ENCODE measurements at regions not wholly inside any gene's neighbourhood (a gene's known extent, or its start where the extent isn't known, plus 50 kb on each side); places are given as distances from the start of the nearest gene placed in this dataset.

DNA sequence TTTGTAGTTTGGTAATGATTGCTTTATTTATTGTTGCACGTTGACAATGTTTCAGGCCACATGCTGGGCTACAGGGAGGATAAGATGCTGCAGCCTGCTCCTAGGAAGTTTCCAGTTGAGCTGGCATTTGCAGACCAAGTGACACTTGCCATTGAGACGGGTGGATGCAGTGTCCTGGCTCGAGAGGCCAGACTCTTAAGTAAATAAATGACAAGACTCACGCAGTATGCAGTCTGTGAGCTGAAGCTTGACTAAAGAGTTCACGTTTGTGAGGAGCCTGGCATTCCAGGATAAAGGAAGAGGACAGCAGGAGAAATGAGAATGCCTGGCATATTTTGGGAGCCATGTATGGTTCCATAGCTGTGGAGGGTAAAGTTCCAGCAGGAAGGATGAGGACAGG is 105.8 kb downstream of the BAMBI start:
- ATAC-seq (no peak), DNase-seq (ENCODE audit: low spot score) (no peak)
- no peaks in the 10 kb centered on the region for H3K9me3 Mint-ChIP-seq
- Histone ChIP-seq H3K27ac (ENCODE audit: low read depth) (no peak overlapping the region), H3K27me3 (ENCODE audit: insufficient read depth) (no peaks in the 10 kb centered on the region), H2AFZ (no peak overlapping the region; the same call in 1 of the 2 replicates), H3K9me2 (ENCODE audit: insufficient read depth) (no peaks in the 10 kb centered on the region), H3K4me1 (ENCODE audit: insufficient read depth) (peaks cover 5% of the 10 kb centered on the region; the same call in 1 of the 2 replicates), H3K4me3 (no peak overlapping the region), H4K20me1 (replicated peaks; ENCODE audit: insufficient read depth) (no peaks in the 10 kb centered on the region), H3F3A (replicated peaks; ENCODE audit: low read depth) (no peaks in the 10 kb centered on the region), H3K36me3 (ENCODE audit: insufficient read depth) (no peaks in the 10 kb centered on the region), H3K79me2 (replicated peaks; ENCODE audit: insufficient read depth) (no peaks in the 10 kb centered on the region), H3K4me2 (no peak overlapping the region)
- H3K4me1 Mint-ChIP-seq = peaks cover 15% of the 10 kb centered on the region; the same call in 2 of the 3 replicates
- H3K36me3 Mint-ChIP-seq (ENCODE audit: low read depth) = no peaks in the 10 kb centered on the region
- H3K27me3 Mint-ChIP-seq (ENCODE audit: insufficient read depth, low read depth, poor library complexity) = peaks cover 6% of the 10 kb centered on the region
- TF ChIP-seq JUNB (IDR thresholded peaks at IDR 0.05; ENCODE audit: unreplicated experiment) (no peak), POLR2AphosphoS5 (IDR thresholded peaks at IDR 0.05; ENCODE audit: low read depth) (no peak), NANOG (IDR thresholded peaks at IDR 0.05; ENCODE audit: borderline replicate concordance) (no peak), EZH2 (IDR thresholded peaks at IDR 0.05; ENCODE audit: low read depth, unreplicated experiment) (no peak), ZNF331 (CRISPR knock-in tag; IDR thresholded peaks at IDR 0.05; ENCODE audit: low read depth) (no peak), CREB1 (CRISPR knock-in tag; IDR thresholded peaks at IDR 0.05; ENCODE audit: low read depth) (no peak), STAT1 (IDR thresholded peaks at IDR 0.05; ENCODE audit: unreplicated experiment) (no peak), ZNF114 (CRISPR knock-in tag; IDR thresholded peaks at IDR 0.05) (no peak), EZH2phosphoT487 (IDR thresholded peaks at IDR 0.05; ENCODE audit: unreplicated experiment) (no peak)
- TF ChIP-seq, protein P1, sequence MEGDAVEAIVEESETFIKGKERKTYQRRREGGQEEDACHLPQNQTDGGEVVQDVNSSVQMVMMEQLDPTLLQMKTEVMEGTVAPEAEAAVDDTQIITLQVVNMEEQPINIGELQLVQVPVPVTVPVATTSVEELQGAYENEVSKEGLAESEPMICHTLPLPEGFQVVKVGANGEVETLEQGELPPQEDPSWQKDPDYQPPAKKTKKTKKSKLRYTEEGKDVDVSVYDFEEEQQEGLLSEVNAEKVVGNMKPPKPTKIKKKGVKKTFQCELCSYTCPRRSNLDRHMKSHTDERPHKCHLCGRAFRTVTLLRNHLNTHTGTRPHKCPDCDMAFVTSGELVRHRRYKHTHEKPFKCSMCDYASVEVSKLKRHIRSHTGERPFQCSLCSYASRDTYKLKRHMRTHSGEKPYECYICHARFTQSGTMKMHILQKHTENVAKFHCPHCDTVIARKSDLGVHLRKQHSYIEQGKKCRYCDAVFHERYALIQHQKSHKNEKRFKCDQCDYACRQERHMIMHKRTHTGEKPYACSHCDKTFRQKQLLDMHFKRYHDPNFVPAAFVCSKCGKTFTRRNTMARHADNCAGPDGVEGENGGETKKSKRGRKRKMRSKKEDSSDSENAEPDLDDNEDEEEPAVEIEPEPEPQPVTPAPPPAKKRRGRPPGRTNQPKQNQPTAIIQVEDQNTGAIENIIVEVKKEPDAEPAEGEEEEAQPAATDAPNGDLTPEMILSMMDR (conservative IDR thresholded peaks at IDR 0.05; ENCODE audit: low read depth in 2 of 2) = no peak
- TF ChIP-seq, protein P2, sequence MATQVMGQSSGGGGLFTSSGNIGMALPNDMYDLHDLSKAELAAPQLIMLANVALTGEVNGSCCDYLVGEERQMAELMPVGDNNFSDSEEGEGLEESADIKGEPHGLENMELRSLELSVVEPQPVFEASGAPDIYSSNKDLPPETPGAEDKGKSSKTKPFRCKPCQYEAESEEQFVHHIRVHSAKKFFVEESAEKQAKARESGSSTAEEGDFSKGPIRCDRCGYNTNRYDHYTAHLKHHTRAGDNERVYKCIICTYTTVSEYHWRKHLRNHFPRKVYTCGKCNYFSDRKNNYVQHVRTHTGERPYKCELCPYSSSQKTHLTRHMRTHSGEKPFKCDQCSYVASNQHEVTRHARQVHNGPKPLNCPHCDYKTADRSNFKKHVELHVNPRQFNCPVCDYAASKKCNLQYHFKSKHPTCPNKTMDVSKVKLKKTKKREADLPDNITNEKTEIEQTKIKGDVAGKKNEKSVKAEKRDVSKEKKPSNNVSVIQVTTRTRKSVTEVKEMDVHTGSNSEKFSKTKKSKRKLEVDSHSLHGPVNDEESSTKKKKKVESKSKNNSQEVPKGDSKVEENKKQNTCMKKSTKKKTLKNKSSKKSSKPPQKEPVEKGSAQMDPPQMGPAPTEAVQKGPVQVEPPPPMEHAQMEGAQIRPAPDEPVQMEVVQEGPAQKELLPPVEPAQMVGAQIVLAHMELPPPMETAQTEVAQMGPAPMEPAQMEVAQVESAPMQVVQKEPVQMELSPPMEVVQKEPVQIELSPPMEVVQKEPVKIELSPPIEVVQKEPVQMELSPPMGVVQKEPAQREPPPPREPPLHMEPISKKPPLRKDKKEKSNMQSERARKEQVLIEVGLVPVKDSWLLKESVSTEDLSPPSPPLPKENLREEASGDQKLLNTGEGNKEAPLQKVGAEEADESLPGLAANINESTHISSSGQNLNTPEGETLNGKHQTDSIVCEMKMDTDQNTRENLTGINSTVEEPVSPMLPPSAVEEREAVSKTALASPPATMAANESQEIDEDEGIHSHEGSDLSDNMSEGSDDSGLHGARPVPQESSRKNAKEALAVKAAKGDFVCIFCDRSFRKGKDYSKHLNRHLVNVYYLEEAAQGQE (IDR thresholded peaks at IDR 0.05; ENCODE audit: unreplicated experiment) = no peak
- TF ChIP-seq, protein P3, sequence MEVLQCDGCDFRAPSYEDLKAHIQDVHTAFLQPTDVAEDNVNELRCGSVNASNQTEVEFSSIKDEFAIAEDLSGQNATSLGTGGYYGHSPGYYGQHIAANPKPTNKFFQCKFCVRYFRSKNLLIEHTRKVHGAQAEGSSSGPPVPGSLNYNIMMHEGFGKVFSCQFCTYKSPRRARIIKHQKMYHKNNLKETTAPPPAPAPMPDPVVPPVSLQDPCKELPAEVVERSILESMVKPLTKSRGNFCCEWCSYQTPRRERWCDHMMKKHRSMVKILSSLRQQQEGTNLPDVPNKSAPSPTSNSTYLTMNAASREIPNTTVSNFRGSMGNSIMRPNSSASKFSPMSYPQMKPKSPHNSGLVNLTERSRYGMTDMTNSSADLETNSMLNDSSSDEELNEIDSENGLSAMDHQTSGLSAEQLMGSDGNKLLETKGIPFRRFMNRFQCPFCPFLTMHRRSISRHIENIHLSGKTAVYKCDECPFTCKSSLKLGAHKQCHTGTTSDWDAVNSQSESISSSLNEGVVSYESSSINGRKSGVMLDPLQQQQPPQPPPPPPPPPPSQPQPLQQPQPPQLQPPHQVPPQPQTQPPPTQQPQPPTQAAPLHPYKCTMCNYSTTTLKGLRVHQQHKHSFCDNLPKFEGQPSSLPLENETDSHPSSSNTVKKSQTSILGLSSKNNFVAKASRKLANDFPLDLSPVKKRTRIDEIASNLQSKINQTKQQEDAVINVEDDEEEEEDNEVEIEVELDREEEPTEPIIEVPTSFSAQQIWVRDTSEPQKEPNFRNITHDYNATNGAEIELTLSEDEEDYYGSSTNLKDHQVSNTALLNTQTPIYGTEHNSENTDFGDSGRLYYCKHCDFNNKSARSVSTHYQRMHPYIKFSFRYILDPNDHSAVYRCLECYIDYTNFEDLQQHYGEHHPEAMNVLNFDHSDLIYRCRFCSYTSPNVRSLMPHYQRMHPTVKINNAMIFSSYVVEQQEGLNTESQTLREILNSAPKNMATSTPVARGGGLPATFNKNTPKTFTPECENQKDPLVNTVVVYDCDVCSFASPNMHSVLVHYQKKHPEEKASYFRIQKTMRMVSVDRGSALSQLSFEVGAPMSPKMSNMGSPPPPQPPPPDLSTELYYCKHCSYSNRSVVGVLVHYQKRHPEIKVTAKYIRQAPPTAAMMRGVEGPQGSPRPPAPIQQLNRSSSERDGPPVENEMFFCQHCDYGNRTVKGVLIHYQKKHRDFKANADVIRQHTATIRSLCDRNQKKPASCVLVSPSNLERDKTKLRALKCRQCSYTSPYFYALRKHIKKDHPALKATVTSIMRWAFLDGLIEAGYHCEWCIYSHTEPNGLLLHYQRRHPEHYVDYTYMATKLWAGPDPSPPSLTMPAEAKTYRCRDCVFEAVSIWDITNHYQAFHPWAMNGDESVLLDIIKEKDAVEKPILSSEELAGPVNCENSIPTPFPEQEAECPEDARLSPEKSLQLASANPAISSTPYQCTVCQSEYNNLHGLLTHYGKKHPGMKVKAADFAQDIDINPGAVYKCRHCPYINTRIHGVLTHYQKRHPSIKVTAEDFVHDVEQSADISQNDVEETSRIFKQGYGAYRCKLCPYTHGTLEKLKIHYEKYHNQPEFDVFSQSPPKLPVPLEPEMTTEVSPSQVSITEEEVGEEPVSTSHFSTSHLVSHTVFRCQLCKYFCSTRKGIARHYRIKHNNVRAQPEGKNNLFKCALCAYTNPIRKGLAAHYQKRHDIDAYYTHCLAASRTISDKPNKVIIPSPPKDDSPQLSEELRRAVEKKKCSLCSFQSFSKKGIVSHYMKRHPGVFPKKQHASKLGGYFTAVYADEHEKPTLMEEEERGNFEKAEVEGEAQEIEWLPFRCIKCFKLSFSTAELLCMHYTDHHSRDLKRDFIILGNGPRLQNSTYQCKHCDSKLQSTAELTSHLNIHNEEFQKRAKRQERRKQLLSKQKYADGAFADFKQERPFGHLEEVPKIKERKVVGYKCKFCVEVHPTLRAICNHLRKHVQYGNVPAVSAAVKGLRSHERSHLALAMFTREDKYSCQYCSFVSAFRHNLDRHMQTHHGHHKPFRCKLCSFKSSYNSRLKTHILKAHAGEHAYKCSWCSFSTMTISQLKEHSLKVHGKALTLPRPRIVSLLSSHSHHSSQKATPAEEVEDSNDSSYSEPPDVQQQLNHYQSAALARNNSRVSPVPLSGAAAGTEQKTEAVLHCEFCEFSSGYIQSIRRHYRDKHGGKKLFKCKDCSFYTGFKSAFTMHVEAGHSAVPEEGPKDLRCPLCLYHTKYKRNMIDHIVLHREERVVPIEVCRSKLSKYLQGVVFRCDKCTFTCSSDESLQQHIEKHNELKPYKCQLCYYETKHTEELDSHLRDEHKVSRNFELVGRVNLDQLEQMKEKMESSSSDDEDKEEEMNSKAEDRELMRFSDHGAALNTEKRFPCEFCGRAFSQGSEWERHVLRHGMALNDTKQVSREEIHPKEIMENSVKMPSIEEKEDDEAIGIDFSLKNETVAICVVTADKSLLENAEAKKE (CRISPR knock-in tag; IDR thresholded peaks at IDR 0.05) = no peak
- TF ChIP-seq, protein P4, sequence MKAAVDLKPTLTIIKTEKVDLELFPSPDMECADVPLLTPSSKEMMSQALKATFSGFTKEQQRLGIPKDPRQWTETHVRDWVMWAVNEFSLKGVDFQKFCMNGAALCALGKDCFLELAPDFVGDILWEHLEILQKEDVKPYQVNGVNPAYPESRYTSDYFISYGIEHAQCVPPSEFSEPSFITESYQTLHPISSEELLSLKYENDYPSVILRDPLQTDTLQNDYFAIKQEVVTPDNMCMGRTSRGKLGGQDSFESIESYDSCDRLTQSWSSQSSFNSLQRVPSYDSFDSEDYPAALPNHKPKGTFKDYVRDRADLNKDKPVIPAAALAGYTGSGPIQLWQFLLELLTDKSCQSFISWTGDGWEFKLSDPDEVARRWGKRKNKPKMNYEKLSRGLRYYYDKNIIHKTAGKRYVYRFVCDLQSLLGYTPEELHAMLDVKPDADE (IDR thresholded peaks at IDR 0.05) = no peak
- H3K4me3 Mint-ChIP-seq = no peak overlapping the region
- no peak overlapping the region for H3K27ac Mint-ChIP-seq

Measured in GM23338 (cell line).